Fibroblast of lung (primary cell): ENCODE measurements at regions not wholly inside any gene's neighbourhood (a gene's known extent, or its start where the extent isn't known, plus 50 kb on each side); places are given as distances from the start of the nearest gene placed in this dataset.

Source experiments
- EZH2 ChIP-seq: IDR thresholded peaks from 2 replicates; pipeline ENCODE4 v1.5.1; 2012; ENCODE audit warnings: low read length, control low read depth, mild to moderate bottlenecking; ENCODE audit errors: missing control alignments
- TF ChIP-seq, protein P1 (sequence below), 2 donors: IDR thresholded peaks in 1 of 2; conservative IDR thresholded peaks in 1 of 2; 1 replicate in 1 of 2; 2 replicates in 1 of 2; pipeline ENCODE4 v1.5.1; 2011 to 2012; ENCODE audit warnings: low read length in 2 of 2, control low read depth in 1 of 2, inconsistent platforms in 1 of 2, low read depth in 1 of 2, mild to moderate bottlenecking in 1 of 2

DNA sequence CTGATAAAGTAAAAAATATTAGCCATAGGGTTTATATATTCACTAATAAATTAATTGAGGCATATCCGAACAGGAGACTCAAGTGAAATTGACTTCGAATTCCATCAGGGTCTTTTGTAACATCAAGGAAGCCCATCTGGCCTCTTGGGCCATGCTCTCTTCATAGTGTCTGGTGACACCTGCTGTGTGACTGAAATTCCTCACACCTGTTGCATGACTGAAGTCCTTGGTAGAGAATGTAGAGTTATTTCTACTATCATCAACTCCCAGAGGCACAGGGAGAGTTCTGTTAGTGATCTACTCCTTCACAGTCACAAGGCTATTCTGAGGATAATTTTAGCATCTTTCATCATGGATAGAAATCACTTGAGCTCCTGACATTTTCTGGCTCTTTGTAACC is 138.3 kb upstream of the LSM8 start:
- TF ChIP-seq, protein P1, sequence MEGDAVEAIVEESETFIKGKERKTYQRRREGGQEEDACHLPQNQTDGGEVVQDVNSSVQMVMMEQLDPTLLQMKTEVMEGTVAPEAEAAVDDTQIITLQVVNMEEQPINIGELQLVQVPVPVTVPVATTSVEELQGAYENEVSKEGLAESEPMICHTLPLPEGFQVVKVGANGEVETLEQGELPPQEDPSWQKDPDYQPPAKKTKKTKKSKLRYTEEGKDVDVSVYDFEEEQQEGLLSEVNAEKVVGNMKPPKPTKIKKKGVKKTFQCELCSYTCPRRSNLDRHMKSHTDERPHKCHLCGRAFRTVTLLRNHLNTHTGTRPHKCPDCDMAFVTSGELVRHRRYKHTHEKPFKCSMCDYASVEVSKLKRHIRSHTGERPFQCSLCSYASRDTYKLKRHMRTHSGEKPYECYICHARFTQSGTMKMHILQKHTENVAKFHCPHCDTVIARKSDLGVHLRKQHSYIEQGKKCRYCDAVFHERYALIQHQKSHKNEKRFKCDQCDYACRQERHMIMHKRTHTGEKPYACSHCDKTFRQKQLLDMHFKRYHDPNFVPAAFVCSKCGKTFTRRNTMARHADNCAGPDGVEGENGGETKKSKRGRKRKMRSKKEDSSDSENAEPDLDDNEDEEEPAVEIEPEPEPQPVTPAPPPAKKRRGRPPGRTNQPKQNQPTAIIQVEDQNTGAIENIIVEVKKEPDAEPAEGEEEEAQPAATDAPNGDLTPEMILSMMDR (conservative IDR thresholded peaks at IDR 0.05 in 1 of 2, IDR thresholded peaks at IDR 0.05 in 1 of 2; ENCODE audit: low read depth in 1 of 2, low read length in 2 of 2): no peak
- no peak for TF ChIP-seq EZH2
